ENCODE measurements at regions not wholly inside any gene's neighbourhood (a gene's known extent, or its start where the extent isn't known, plus 50 kb on each side); places are given as distances from the start of the nearest gene placed in this dataset.

- no peak for TF ChIP-seq CTCF (IDR thresholded peaks at IDR 0.05; ENCODE audit: poor library complexity)
- TF ChIP-seq EZH2 (IDR thresholded peaks at IDR 0.05; ENCODE audit: borderline replicate concordance), result no peak
- TF ChIP-seq EZH2phosphoT487 (IDR thresholded peaks at IDR 0.05; ENCODE audit: low read depth, severe bottlenecking, unreplicated experiment), result no peak
Observed at GRCh38 chr11:103550811-103551210, 441.6 kb downstream of the DYNC2H1 start.
